ENCODE measurements at regions not wholly inside any gene's neighbourhood (a gene's known extent, or its start where the extent isn't known, plus 50 kb on each side); places are given as distances from the start of the nearest gene placed in this dataset.
"Not testable (repeated sequence)": the region's sequence is repeated elsewhere in the genome, so short reads cannot be mapped to it uniquely, and the experiment has no call there.

DNA sequence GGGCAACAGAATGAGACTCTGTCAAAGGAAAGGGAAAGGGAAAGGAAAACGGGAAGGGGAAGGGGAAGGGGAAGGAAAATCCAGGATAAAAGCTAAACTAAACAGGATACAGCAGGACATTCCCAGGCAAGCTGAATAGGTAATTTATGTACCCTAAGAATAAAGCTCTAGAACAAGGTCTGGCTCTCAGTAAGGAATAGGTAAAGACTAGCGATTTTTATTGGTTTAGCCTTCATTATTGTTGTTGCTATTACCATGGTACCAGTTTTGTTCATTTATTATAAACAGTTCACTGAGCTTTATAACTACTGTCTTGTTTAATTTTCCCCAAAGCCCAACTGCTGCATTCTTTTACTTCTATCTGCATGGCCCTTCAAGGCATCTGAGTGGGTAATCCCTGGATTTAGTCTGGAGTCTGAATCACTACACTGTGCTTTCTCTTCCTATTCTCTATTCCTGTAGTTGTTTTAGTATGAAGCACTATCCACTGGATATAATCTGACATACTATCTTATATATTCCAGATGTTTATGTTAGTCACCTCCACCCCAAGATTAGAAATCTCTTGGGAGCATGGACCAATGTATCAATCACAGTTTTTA lies 127.1 kb upstream of the TANK start:
- DNase-seq = no peak

DNA sequence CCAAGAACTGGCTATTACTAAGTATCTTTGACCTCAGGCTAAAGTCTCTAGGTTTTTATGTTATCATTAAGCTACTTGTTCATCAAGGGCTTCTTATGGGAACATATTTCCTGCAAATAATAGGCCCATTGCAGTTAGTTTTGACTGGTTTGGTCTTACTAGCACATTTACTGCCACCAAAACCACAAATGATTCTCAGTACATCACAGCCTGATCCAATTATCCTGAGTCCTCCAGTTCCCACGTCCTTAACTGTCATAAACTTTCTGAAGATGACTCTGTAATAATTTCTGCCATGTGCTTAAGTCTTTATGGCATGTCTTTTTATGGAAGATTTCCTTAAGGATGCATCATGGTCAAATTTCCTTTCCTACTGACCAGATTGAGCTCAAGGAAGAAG lies 123.3 kb upstream of the TANK start:
- DNase-seq = no peak

DNA sequence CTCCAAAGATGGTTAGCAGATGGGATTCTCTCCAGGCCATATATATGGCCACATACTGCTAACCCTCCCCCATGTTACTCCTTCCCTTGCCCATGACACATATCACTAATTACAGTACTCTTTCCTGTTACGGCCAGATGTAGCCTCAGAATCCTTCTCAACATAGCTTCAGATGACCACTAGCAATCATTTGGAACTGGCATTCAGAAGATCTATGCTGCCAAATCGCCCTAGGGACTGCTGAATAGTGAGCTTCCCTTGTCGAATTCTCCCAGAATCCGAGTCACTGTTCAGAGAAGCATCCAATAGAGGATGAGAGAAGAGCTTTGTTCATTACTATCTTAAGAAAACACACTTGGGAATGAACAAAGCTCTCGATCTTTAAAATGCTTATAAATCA lies 121.2 kb upstream of the TANK start:
- DNase-seq = no peak

DNA sequence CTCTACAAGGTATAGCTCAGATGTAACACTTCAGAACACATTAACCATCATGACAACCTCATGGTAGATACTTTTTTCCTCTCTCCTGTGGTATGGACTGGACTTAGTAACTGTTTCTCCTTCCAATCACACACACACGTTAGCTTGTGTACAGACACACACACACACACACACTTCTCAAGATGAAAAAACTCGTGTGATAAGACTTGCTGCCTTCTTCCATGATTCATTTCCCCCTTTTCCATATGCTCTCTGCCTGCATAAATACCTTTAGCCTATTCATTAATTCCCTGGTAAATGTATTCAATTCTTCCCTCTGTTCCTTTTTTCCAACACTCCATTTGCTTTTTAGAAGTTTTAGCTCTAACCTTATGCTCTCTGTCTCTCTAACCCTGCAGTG lies 118.9 kb upstream of the TANK start:
- DNase-seq = no peak

DNA sequence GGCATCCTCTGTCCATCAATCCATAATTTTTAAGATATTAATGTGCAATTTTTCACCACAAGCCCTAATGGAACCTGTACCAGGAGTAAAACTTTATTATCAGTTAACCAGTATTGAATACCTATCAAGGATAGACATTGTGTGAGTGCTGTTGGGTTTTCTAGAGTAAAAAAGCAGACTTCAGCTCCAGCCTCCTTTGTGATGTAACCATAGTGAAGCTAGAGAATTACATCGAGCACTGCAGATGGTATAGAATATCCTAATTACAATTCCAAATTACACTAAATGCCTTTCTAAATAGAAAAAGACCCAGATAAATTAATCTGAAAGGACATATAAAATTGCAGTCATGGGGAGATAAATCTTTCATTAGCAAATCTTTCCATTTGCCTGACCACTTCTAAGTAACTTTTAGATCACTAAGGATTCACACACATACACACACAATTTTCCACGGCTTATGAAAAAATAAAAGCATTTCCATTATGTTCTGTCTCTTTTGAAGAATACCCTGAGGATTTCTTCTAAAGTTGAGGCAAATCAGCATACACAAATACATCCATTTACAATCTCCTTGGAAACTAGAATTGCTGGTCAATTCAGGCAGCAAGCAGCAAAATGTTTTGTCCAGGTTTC lies 117.1 kb upstream of the TANK start:
- no peak for DNase-seq

DNA sequence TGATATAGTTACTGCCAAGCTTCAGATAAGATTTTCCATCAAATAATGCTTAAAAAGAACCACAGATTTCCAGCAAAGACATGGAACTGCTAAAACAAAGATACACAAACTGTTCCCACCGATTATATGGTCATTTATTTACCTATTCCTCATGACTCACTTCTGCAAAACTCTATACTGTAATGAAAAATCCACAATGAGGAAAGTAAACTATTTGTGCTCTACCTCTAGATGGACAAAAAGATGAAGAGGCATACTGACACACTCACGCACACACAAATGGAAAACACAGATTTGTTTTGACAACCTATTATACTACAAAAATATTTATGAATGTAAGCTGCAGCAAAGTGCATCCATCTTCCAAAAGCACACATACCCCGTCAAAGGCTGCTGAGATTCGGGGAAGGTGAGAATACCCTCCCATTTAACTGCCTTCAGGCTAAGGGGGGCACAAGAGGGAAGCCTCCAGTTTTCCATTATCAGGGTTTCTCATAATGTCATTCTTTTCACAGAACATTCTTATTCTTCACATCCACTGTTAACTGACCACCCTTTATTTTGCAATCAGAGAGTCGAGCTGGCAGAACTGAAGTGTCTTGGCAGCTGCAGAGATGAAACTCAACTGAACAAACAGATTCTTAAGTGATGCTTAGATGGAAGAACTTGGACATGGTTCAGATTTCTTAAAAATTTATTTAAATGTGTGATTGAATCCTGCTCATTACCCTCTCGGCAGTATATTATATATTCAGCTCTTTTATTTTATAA lies 115.9 kb upstream of the TANK start:
- no peak for DNase-seq

DNA sequence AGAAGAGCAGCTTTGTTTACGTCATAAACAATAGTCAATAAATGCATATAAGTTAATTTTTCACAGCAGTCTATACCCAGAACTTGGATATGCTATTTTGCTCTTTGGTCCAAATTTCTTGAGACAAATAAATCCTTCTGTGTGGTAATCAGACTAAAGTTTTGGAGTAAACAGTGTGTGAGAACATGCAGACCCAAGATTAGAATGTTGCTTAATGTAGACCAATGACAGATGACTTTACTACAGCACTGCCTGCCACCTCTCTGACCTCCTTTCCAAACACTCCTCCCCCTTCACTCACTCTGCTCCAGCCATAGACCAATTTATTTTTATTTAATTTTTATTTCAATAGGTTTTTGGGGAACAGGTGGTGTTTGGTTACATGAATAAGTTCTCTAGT lies 115.3 kb upstream of the TANK start:
- no peak for DNase-seq

DNA sequence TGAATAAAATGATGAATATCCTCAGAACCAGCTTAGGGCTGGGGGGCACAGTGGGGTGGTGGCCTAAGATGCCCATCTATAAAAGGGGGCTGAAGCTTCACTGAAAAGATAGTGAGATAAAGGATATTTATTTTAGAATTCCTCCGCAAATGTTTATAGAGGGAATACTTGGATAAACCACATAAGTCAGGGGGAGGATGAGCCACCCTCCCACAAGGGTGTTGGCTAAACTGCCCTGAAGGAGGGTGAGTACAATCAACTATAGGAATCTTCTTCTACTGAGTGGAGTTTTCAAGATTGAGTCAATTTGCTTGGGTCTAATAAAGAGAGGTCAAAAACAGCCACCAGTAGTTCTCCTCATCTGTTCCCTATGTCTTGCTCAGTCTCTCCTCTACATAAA lies 114.5 kb upstream of the TANK start:
- no peak for DNase-seq

DNA sequence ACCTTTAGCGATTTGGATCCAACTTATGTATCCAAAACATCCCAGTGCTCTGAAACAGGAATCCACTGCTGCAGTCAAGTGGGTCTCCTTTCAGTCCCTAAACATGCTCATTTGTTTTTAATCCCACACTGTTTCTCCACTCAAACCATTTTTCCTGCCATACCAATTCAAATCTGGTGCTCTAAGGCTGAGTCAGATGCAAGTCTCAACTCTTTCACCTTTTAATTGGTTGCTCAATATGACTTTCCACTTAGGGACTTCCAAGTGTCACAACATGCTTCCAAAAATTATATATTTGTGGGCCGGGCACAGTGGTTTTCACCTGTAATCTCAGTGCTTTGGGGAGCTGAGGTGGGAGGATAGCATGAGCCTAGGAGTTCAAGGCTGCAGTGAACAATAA lies 113.4 kb upstream of the TANK start:
- DNase-seq = no peak

DNA sequence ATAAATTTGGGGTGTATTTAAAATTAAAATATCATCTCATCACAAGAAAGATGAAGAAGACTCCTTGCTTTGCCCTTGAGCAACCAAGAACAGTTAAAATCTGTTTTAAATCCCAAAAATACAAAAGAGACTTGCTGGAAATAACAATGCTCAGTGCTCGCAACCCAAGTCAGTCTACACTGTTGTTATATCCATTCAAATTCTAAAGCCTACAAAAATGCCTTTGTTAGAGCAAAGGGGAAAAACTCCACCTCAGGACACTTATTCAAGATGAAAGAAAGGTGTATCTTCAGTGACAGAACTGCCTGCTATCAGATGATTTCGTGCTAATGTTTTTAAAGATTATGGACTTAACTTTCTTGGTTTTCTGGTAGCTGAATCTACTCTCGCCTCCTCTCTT lies 111.9 kb upstream of the TANK start:
- DNase-seq = no peak

DNA sequence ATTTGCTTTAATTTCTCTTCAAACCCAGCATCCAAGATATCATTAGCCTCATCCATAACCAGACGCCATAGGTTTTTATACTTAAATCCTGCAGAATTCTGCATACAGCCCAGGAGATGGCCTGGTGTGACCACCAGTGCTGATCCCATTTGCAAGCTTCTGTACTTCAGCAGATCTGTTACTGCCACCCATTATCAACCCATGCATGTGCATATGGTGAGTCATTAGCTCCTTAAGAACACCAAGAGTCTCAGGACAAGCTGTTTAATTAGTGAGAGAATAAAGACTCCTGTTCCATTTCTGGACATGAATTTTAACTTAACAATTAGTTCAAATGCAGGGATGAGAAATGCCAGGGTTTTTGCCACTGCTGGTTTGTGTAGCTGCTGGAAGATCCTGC lies 110.7 kb upstream of the TANK start:
- no peak for DNase-seq

DNA sequence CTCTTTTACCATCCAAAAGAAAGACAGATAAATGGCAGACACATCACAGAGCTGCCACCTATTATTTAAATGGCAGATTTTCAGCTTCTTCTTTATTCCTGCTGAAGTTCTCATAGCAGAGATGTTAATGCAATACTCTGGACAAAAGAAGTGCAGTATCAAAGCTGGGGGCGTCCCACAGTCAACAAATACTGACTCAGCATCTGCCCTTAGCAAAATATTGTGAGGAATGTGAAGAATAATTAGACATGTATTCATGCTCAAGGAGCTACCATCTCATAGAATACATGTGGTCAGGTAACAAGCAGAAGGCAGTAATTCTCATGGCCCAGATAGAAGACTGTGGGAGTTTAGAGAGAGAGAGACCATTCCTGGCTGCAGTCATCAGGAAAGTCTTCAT lies 108.0 kb upstream of the TANK start:
- no peak for DNase-seq

DNA sequence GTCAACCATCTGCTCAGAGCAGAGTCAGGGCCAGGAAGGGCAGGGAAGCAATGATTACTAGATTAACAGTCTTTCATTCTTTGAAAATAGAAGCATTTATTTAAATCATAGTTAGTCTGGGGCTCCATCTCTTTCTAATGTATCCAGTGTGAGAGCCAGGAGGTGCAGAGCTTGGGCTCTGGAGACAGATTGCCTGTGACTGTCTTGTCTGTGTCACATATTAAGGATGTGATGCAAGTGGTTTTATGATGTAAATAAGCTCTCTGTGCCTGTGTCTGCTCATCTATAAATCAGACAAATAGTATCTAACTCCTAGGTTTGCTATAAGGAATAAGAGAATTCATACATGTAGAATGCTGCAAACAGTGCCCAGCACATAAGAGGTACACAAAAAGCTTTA lies 104.9 kb upstream of the TANK start:
- DNase-seq = no peak

DNA sequence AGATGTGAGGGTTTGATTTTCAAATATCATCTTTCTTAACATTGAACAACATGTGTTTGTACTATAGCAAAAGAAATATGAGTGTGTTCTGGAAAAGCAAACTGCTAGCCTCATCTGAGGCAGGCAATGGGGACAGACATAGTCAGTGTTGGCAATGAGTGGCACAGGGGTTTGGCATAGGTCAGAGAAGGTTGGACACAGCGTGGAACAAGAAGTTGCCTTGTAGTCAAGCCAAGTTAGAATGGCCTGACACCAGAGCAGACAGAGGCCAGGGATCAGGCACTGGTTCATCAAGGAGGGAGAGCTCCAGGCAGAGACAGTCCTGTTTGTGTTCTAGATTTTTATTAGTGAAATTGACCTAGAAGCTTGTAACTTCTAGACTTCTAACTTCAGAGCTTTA lies 100.8 kb upstream of the TANK start:
- DNase-seq = no peak

DNA sequence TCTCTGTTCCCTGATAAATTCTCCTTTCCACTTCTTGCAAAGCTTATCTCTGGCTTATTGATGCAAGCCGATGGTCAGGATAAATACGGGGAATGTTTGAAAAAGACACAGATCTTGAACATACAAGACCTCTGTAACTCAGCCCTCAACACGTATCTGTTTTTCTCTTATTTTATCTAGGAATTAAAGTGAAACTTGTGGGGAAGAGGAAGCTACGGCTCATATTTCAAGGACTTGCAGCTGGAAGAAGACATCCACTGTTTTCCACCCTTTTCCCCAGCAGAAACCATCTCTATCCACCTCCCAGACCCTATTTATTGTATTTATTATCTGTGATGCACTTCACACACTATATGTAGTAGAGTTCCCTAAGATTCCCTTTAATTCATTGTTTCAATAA lies 98.4 kb upstream of the TANK start:
- DNase-seq = no peak

DNA sequence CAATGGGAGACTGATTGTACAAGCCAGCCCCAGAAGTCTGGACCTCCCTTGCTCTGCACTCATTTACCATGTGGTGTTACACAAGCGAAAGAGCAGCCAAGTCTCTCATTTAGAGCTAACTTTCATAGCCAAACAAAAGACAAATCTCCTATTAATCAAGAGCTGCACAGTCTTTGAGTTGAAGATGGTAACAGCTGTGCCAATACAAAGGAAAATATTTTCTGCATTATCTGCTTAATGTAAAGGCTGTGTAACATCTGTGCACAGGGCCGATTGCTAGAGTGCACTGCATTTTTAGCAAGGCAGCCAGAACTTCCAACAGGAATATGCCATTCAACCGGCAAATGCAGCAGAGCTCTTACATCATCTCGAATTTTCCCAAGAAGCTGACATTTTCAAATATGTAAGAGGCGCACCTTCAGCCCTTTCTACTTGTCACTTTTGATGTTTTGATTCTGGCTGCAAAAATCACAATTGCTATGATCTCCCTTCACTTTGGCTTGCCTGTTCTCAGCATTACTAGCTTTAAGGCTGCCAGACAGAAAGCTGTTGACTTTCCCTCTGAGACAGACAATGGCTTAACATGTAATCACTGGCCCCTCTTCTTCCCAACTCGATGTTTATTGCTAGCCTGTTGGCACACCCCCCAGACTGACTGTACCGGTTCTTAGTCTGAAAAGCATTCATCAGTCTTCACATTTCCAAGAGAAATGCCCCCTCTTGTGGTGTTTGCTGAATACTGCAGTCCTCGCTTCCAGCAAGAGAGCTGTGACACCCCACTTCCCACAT lies 96.9 kb upstream of the TANK start:
- DNase-seq = peak; percentile 74

DNA sequence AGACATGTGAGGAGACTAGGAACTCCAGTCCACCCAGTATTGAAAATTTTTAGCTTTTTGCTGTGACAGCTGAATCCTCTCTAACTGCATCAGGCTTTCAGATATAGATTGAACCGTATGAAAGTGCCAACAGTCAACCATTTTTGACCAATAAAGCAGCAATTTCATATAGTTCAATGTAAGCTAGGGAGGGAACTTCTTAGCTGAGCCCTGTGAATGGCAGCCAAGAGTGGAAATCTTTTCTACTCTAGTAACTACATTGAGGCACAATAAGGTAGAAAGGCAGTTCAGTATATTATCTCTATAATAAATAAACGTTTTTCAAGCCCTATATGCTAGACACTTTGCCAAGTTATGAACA lies 96.3 kb upstream of the TANK start:
- DNase-seq = no peak

DNA sequence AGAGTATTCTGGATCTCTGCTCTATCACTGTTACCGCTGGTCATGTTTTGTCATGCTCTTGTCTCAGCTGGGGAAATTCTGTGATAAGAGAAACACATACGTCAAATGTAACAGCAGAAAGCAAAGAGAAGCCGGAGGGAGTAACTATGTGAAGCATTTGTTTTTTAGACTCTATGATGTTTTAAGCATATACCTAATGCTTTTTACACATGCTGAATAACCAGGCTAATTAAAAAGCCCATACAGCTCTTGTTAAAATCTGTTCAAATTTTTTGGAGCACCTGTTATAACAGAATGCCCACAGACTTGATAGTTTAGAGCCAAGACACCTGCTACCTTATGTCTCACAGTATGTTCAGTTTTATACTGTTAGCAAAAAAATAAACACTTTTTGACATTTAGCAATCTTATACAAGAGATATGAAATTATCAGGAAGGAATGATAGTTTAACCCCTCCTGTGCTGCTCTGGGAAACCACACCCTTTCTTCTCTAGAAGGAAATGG lies 92.3 kb upstream of the TANK start:
- no peak for DNase-seq

DNA sequence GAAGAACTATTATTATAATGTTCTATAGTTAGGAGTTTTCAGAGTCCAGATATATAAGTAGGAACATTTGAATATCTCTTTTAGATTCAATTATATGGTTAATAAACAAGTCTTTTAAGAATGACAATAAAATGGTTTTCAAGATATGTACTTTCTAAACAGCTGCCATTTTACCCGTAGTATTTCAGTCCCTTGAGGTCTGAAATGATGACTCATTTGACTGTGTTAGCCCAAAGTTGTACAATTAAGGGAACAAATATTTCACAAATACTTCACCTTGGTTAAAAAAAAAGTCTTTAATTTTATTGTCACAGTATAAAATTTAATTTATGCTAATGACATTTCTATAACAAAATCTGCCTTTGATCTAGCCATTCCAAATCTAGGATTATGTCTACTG lies 91.6 kb upstream of the TANK start:
- no peak for DNase-seq

DNA sequence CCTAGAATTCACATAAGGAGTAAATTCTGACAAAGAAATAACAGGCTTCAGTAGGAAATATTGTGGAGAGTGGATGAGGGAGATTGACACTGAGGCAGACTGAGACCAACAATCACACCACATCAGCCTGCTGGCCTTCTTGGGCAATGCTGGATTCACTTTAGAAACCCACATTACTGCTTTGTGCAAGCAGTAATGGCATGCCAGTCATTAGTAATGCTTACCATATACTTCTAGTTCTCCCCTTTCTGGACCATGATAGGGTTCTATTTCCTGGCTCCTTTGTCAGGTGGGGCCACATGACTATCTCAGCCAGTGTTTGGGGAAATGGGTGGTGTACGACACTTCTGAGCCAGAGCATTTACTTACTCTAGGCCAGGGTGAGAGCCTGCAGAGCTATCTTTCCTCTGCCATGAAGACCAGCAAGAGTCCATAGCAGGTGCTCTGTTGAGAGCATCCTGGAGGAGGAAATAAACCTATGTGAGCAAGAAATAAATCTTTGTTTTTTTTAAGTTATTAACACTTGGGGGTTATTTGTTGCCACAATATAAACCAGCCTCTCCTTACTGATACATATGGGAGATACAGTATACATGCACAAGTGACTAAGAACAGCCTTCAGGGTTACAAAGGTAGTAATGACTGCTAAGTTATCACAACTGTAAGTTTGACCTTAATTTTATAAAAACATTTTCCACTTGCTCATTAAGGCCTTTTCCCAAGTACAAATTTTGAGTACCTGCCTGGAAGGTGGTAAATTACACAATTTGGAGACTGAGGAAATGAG lies 89.3 kb upstream of the TANK start:
- DNase-seq = no peak

DNA sequence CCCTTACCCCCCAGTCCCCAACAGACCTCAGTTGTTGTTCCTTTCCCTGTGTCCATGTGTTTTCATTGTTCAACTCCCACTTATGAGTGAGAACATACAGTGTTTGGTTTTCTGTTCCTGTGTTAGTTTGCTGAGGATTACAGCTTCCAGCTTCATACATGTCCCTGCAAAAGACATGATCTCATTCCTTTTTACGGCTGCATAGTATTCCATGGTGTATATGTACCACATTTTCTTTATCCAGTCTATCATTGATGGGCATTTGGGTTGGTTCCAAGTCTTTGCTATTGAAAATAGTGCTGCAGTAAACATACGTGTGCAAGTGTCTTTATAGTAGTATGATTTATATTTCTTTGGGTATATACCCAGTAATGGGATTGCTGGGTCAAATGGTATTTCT lies 87.8 kb upstream of the TANK start:
- DNase-seq = not testable (repeated sequence)

DNA sequence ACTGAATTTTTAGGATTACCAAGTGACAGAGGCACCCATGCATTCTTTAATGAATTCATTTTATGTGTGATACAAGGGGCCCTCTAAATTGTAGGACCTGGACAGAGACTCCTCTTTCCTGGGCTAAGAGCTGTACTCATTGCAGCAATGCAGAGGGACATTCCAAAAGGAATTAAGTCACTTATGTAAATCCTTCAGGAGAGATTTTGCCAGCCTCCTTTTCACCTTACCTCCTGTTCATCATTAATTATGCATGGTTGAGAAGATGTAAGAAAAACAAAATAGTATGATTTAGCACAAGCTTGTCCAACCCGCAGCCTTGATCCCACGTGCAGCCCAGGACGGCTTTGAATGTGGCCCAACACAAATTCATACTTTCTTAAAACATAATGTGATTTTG lies 84.5 kb upstream of the TANK start:
- no peak for DNase-seq

DNA sequence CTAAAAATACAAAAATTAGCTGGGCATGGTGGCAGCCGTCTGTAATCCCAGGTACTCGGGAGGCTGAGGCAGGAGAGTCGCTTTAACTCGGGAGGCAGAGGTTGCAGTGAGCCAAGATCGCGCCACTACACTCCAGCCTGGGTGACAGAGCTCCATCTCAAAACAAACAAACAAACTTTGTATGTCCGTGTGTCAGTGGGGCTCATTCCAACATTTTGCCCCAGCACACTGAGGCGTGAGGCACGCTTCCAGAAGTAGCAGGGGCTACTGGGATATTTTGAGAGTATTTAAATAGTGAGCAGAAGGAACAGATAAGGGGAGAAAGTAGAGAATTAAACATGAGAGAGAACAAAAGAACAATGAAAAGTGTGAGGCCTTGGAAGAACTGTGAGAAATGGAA lies 83.3 kb upstream of the TANK start:
- DNase-seq = no peak
